Progenitor cell of endocrine pancreas (in vitro differentiated cells): ENCODE measurements at regions not wholly inside any gene's neighbourhood (a gene's known extent, or its start where the extent isn't known, plus 50 kb on each side); places are given as distances from the start of the nearest gene placed in this dataset.

Experiments
- DNase-seq: peaks from one replicate; pipeline ENCODE4 v3.0.0; 2021; ENCODE audit warnings: low spot score; ENCODE audit not compliant: unreplicated experiment
- H3K27ac Mint-ChIP-seq: 2 replicates; pipeline ENCODE4 v1.8.0; 2021; ENCODE audit warnings: mild to moderate bottlenecking, moderate library complexity, mixed read lengths
- H3K27me3 Mint-ChIP-seq: 2 replicates; pipeline ENCODE4 v1.8.0; 2021; ENCODE audit warnings: mixed read lengths
- H3K36me3 Mint-ChIP-seq: 2 replicates; pipeline ENCODE4 v1.8.0; 2022; ENCODE audit warnings: mixed read lengths; ENCODE audit not compliant: insufficient read depth
- H3K4me1 Mint-ChIP-seq: 2 replicates; pipeline ENCODE4 v1.8.0; 2021; ENCODE audit warnings: low read depth, mixed read lengths
- H3K4me3 Mint-ChIP-seq: 2 replicates; pipeline ENCODE4 v1.8.0; 2021; ENCODE audit warnings: low read depth, mild to moderate bottlenecking, moderate library complexity, mixed read lengths
- H3K9me3 Mint-ChIP-seq: 2 replicates; pipeline ENCODE4 v1.8.0; 2021; ENCODE audit warnings: low read depth, mixed read lengths
- CTCF ChIP-seq: fragments of 200-600 bp; sonication (generic); IDR thresholded peaks from one replicate; pipeline ENCODE4 v1.5.0; 2021; ENCODE audit warnings: antibody characterized with exemption, mild to moderate bottlenecking; ENCODE audit not compliant: unreplicated experiment

GRCh38 chr4:19051831-19052230, 1030.3 kb upstream of the LCORL start:
- TF ChIP-seq CTCF = no peak
- H3K36me3 Mint-ChIP-seq = no peaks in the 10 kb centered on the region
- no peaks in the 10 kb centered on the region for H3K4me1 Mint-ChIP-seq
- H3K27ac Mint-ChIP-seq = no peak overlapping the region
- H3K27me3 Mint-ChIP-seq = no peaks in the 10 kb centered on the region
- DNase-seq = no peak
- H3K4me3 Mint-ChIP-seq = no peak overlapping the region
- H3K9me3 Mint-ChIP-seq = no peaks in the 10 kb centered on the region

- Mint-ChIP-seq H3K27ac (no peak overlapping the region), H3K27me3 (no peaks in the 10 kb centered on the region), H3K9me3 (peaks cover 3% of the 10 kb centered on the region), H3K36me3 (no peaks in the 10 kb centered on the region), H3K4me1 (no peaks in the 10 kb centered on the region), H3K4me3 (no peak overlapping the region)
- TF ChIP-seq CTCF = no peak
- no peak for DNase-seq
Observed at GRCh38 chr4:19047279-19047880, 1025.8 kb upstream of the LCORL start.

GRCh38 chr4:19039816-19040215, 1018.3 kb upstream of the LCORL start:
- Mint-ChIP-seq H3K36me3 (no peaks in the 10 kb centered on the region), H3K9me3 (peaks cover 11% of the 10 kb centered on the region), H3K27me3 (no peaks in the 10 kb centered on the region), H3K27ac (no peak overlapping the region), H3K4me1 (peaks cover 4% of the 10 kb centered on the region), H3K4me3 (no peak overlapping the region)
- no peak for TF ChIP-seq CTCF
- DNase-seq = no peak

GRCh38 chr4:19038231-19038630, 1016.7 kb upstream of the LCORL start:
- no peak for DNase-seq
- no peak overlapping the region for H3K27ac Mint-ChIP-seq
- peaks cover 11% of the 10 kb centered on the region for H3K9me3 Mint-ChIP-seq
- H3K4me3 Mint-ChIP-seq = no peak overlapping the region
- TF ChIP-seq CTCF = no peak
- no peaks in the 10 kb centered on the region for H3K27me3 Mint-ChIP-seq
- no peaks in the 10 kb centered on the region for H3K36me3 Mint-ChIP-seq
- peaks cover 8% of the 10 kb centered on the region for H3K4me1 Mint-ChIP-seq

GRCh38 chr4:19033816-19034733, 1012.5 kb upstream of the LCORL start:
- Mint-ChIP-seq H3K27me3 (no peaks in the 10 kb centered on the region), H3K27ac (no peak overlapping the region), H3K9me3 (peaks cover 6% of the 10 kb centered on the region), H3K4me1 (peaks cover 13% of the 10 kb centered on the region), H3K4me3 (no peak overlapping the region), H3K36me3 (no peaks in the 10 kb centered on the region)
- TF ChIP-seq CTCF = no peak
- no peak for DNase-seq
